KMS-11 (cell line): ENCODE measurements at regions not wholly inside any gene's neighbourhood (a gene's known extent, or its start where the extent isn't known, plus 50 kb on each side); places are given as distances from the start of the nearest gene placed in this dataset.

Experiments
- H2AFZ ChIP-seq: fragments of 200-600 bp; sonication (generic); 2 replicates; pipeline ENCODE4 v1.6.1; 2016; ENCODE audit warnings: antibody characterized with exemption, mixed run types, low read depth
- H3K27ac ChIP-seq: fragments of 200-600 bp; sonication (generic); 2 replicates; pipeline ENCODE4 v1.6.1; 2016; ENCODE audit warnings: mild to moderate bottlenecking, mixed run types
- H3K27me3 ChIP-seq: fragments of 200-600 bp; sonication (generic); 2 replicates; pipeline ENCODE4 v1.6.1; 2017; ENCODE audit warnings: mild to moderate bottlenecking, low read depth, mixed run types, moderate library complexity; ENCODE audit not compliant: insufficient read depth
- H3K36me3 ChIP-seq: fragments of 200-600 bp; sonication (generic); 2 replicates; pipeline ENCODE4 v1.6.1; 2017; ENCODE audit warnings: mild to moderate bottlenecking, mixed run types; ENCODE audit not compliant: insufficient read depth
- H3K4me1 ChIP-seq: fragments of 200-600 bp; sonication (generic); 2 replicates; pipeline ENCODE4 v1.6.1; 2016; ENCODE audit warnings: mild to moderate bottlenecking, low read depth, mixed run types; ENCODE audit not compliant: poor library complexity, severe bottlenecking
- H3K4me2 ChIP-seq: fragments of 200-600 bp; sonication (generic); 2 replicates; pipeline ENCODE4 v1.7.0; 2016; ENCODE audit warnings: mild to moderate bottlenecking, mixed run types
- H3K4me3 ChIP-seq: fragments of 200-600 bp; sonication (generic); IDR thresholded peaks from 2 replicates; pipeline ENCODE4 v1.6.1; 2017; ENCODE audit warnings: low read depth, low read length, mixed read lengths; ENCODE audit not compliant: insufficient read depth
- H3K79me2 ChIP-seq: fragments of 200-600 bp; sonication (generic); 2 replicates; pipeline ENCODE4 v1.6.1; 2016; ENCODE audit warnings: low read depth, mixed run types; ENCODE audit not compliant: insufficient read depth
- H3K9ac ChIP-seq: fragments of 200-600 bp; sonication (generic); 2 replicates; pipeline ENCODE4 v1.6.1; 2016; ENCODE audit warnings: mild to moderate bottlenecking, mixed run types
- H4K20me1 ChIP-seq: fragments of 200-600 bp; sonication (generic); 2 replicates; pipeline ENCODE4 v1.6.1; 2016; ENCODE audit warnings: mild to moderate bottlenecking, mixed run types; ENCODE audit not compliant: insufficient read depth
- CTCF ChIP-seq: fragments of 200-600 bp; sonication (generic); conservative IDR thresholded peaks from 2 replicates; pipeline ENCODE4 v1.6.1; 2017; ENCODE audit warnings: low read depth, mild to moderate bottlenecking, antibody characterized with exemption, low read length, moderate library complexity, mixed read lengths

- no peak overlapping the region for H3K4me2 ChIP-seq
- H3K4me3 ChIP-seq: no peak overlapping the region
- no peaks in the 10 kb centered on the region for H4K20me1 ChIP-seq
- H2AFZ ChIP-seq: no peak overlapping the region
- no peak for TF ChIP-seq CTCF
- H3K79me2 ChIP-seq: no peaks in the 10 kb centered on the region
- H3K36me3 ChIP-seq: no peaks in the 10 kb centered on the region
- H3K27ac ChIP-seq: no peak overlapping the region
- H3K27me3 ChIP-seq: no peaks in the 10 kb centered on the region
- H3K9ac ChIP-seq: no peak overlapping the region
- H3K4me1 ChIP-seq: no peaks in the 10 kb centered on the region
Observed at GRCh38 chr4:43238008-43238407, 345.5 kb downstream of the GRXCR1 start.

GRCh38 chr4:43238585-43238984 is 346.1 kb downstream of the GRXCR1 start:
- Histone ChIP-seq H3K79me2 (no peaks in the 10 kb centered on the region), H3K27ac (no peak overlapping the region), H3K27me3 (no peaks in the 10 kb centered on the region), H2AFZ (no peak overlapping the region), H4K20me1 (no peaks in the 10 kb centered on the region), H3K4me3 (no peak overlapping the region), H3K36me3 (no peaks in the 10 kb centered on the region), H3K4me2 (no peak overlapping the region), H3K9ac (no peak overlapping the region), H3K4me1 (no peaks in the 10 kb centered on the region)
- TF ChIP-seq CTCF: no peak

- Histone ChIP-seq H3K36me3 (no peaks in the 10 kb centered on the region), H4K20me1 (no peaks in the 10 kb centered on the region), H2AFZ (no peak overlapping the region), H3K79me2 (no peaks in the 10 kb centered on the region), H3K4me3 (no peak overlapping the region), H3K4me2 (no peak overlapping the region), H3K9ac (no peak overlapping the region), H3K4me1 (peaks cover 15% of the 10 kb centered on the region), H3K27ac (no peak overlapping the region), H3K27me3 (no peaks in the 10 kb centered on the region)
- no peak for TF ChIP-seq CTCF
Observed at GRCh38 chr4:43241104-43241503, 348.6 kb downstream of the GRXCR1 start.

GRCh38 chr4:43242606-43243005 is 350.1 kb downstream of the GRXCR1 start:
- Histone ChIP-seq H3K4me2 (no peak overlapping the region), H2AFZ (no peak overlapping the region), H3K4me1 (peaks cover 15% of the 10 kb centered on the region), H3K27ac (no peak overlapping the region), H4K20me1 (no peaks in the 10 kb centered on the region), H3K27me3 (no peaks in the 10 kb centered on the region), H3K9ac (no peak overlapping the region), H3K4me3 (no peak overlapping the region), H3K36me3 (no peaks in the 10 kb centered on the region), H3K79me2 (no peaks in the 10 kb centered on the region)
- no peak for TF ChIP-seq CTCF
